ENCODE measurements at regions not wholly inside any gene's neighbourhood (a gene's known extent, or its start where the extent isn't known, plus 50 kb on each side); places are given as distances from the start of the nearest gene placed in this dataset.

- H3K27me3 ChIP-seq, result no peaks in the 10 kb centered on the region
- TF ChIP-seq, protein P1, sequence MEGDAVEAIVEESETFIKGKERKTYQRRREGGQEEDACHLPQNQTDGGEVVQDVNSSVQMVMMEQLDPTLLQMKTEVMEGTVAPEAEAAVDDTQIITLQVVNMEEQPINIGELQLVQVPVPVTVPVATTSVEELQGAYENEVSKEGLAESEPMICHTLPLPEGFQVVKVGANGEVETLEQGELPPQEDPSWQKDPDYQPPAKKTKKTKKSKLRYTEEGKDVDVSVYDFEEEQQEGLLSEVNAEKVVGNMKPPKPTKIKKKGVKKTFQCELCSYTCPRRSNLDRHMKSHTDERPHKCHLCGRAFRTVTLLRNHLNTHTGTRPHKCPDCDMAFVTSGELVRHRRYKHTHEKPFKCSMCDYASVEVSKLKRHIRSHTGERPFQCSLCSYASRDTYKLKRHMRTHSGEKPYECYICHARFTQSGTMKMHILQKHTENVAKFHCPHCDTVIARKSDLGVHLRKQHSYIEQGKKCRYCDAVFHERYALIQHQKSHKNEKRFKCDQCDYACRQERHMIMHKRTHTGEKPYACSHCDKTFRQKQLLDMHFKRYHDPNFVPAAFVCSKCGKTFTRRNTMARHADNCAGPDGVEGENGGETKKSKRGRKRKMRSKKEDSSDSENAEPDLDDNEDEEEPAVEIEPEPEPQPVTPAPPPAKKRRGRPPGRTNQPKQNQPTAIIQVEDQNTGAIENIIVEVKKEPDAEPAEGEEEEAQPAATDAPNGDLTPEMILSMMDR (IDR thresholded peaks at IDR 0.05), result no peak
- no peaks in the 10 kb centered on the region for H3K4me1 ChIP-seq (ENCODE audit: control insufficient read depth in 1 of 2, insufficient read depth in 1 of 2, low read depth in 1 of 2, low read length in 1 of 2)
- H3K27ac ChIP-seq, result no peak overlapping the region
- no peaks in the 10 kb centered on the region for H3K36me3 ChIP-seq
- H3K4me3 ChIP-seq (ENCODE audit: low read depth in 1 of 2, low read length in 1 of 2), result no peak overlapping the region
- no peaks in the 10 kb centered on the region for H3K9me3 ChIP-seq
These were observed 107.7 kb upstream of the FAM20C start for GRCh38 chr7:84633-85020.

DNA sequence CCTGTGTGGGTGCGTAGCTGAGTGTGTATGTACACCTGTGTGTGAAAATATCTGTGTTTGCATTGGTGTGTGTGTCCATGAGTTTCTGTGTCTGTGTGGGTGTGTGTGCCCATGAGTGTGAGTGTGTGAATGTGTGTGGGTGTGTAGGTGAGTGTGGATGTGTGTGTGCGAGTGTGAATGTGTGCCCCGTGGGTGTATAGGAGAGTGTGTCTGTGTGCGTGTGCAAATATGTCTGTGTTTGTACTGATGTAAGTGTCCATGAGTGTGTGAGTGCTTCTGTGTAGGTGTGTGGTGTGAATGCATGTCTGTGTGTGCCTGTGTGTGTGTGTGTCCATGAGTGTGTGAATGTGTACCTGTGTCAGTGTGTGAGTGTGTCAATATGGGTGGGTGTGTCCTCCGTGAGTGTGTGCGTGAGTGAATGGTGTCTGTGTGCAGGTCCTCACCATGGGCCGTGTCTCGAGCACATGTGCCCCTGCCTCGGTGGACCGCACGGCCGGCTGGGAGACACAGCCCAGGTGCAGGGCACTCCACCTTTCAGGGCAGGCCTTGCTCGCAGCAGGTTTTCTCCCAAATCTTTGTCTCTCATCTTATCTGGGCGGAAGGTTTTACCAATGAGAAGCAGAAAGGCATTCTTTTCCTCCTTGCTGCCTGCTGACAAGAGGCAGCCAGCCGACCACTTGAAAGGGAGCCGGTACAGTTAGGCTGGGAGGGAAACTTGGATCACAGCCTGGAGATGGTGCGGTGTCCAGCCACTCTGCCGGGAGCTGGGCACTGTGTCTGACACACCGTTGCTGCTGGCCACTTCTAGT, 107.1 kb upstream of the FAM20C start:
- H3K4me3 ChIP-seq (ENCODE audit: low read depth in 1 of 2, low read length in 1 of 2), result no peak overlapping the region
- TF ChIP-seq, protein P1 (IDR thresholded peaks at IDR 0.05), result no peak
- H3K4me1 ChIP-seq (ENCODE audit: control insufficient read depth in 1 of 2, insufficient read depth in 1 of 2, low read depth in 1 of 2, low read length in 1 of 2), result peaks cover under 1 to 3% of the 10 kb centered on the region in 2 experiments
- H3K27ac ChIP-seq, result no peak overlapping the region
- no peaks in the 10 kb centered on the region for H3K9me3 ChIP-seq
- no peaks in the 10 kb centered on the region for H3K36me3 ChIP-seq
- no peaks in the 10 kb centered on the region for H3K27me3 ChIP-seq

DNA sequence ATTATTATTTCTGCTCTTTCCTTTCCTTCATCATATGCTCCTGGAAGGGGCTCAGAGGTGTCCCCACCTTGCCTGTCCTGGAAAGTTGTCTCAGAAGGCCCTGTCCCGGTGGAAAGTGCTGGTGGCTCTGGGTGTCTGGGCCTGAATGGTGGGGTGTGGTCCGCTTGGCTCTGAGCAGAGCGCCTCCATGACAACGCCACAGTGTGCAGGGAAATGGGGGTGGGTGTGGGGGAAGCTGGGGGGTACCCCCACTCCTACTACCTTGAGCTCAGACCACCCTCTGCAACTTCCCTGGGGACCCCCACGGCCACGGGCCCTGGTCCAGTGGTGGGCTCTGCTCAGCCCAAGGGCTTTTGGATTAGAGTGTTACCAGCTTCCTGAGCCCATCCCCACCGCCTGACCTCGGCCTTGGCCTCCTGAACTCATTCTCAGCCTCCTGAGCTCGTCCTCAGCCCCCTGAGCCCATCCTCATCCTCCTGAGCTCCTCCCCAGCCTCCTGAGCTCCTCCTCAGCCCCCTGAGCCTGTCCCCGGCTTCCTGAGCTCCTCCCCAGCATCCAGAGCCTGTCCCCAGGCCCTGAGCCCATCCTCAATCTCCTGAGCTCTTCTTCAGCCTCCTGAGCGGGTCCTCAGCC, 106.4 kb upstream of the FAM20C start:
- no peaks in the 10 kb centered on the region for H3K9me3 ChIP-seq
- H3K36me3 ChIP-seq, result no peaks in the 10 kb centered on the region
- TF ChIP-seq, protein P1 (IDR thresholded peaks at IDR 0.05), result no peak
- peaks cover 4 to 9% of the 10 kb centered on the region in 2 experiments for H3K4me1 ChIP-seq (ENCODE audit: control insufficient read depth in 1 of 2, insufficient read depth in 1 of 2, low read depth in 1 of 2, low read length in 1 of 2)
- no peak overlapping the region for H3K4me3 ChIP-seq (ENCODE audit: low read depth in 1 of 2, low read length in 1 of 2)
- H3K27ac ChIP-seq, result no peak overlapping the region
- H3K27me3 ChIP-seq, result no peaks in the 10 kb centered on the region

- no peaks in the 10 kb centered on the region for H3K27me3 ChIP-seq
- no peak overlapping the region for H3K27ac ChIP-seq
- H3K4me1 ChIP-seq (ENCODE audit: control insufficient read depth in 1 of 2, insufficient read depth in 1 of 2, low read depth in 1 of 2, low read length in 1 of 2), result peaks cover 4 to 9% of the 10 kb centered on the region in 2 experiments
- H3K9me3 ChIP-seq, result no peaks in the 10 kb centered on the region
- TF ChIP-seq, protein P1 (IDR thresholded peaks at IDR 0.05), result no peak
- H3K4me3 ChIP-seq (ENCODE audit: low read depth in 1 of 2, low read length in 1 of 2), result no peak overlapping the region
- H3K36me3 ChIP-seq, result no peaks in the 10 kb centered on the region
These were observed 105.7 kb upstream of the FAM20C start for GRCh38 chr7:86629-87028.

DNA sequence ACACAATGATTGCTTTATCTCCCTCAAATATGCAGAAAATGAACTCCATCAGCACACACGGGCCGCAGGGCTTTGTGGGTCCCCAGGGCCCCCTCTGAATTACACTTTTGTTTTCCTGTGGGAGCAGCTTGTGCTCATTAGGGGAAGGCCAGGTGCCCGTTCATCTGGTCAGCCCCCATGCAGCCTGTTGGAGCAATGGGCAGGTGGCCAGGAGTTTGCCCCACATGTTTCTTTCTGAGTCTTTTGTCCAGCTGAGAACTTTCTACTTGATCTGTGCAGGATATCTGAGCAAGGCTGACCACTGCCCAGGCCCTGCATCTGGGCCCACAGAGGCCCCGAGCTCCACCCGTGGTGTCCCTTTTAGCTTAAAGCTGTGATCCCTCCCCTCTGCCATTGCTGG, 105.3 kb upstream of the FAM20C start:
- H3K9me3 ChIP-seq, result no peaks in the 10 kb centered on the region
- no peaks in the 10 kb centered on the region for H3K27me3 ChIP-seq
- H3K36me3 ChIP-seq, result no peaks in the 10 kb centered on the region
- no peak overlapping the region for H3K27ac ChIP-seq
- TF ChIP-seq, protein P1 (IDR thresholded peaks at IDR 0.05), result no peak
- peaks cover 4 to 9% of the 10 kb centered on the region in 2 experiments for H3K4me1 ChIP-seq (ENCODE audit: control insufficient read depth in 1 of 2, insufficient read depth in 1 of 2, low read depth in 1 of 2, low read length in 1 of 2)
- H3K4me3 ChIP-seq (ENCODE audit: low read depth in 1 of 2, low read length in 1 of 2), result no peak overlapping the region
